Small intestine (tissue), 7 donors: ENCODE measurements at regions not wholly inside any gene's neighbourhood (a gene's known extent, or its start where the extent isn't known, plus 50 kb on each side); places are given as distances from the start of the nearest gene placed in this dataset.

Experiments
- DNase-seq, 2 donors: peaks; one replicate each; pipeline versions ENCODE4 v3.0.0 to v3.0.0-alpha.2; 2013
- FAIRE-seq: peaks from 2 replicates; lab custom pipeline; 2012; peaks lifted over from hg19 to GRCh38; lab: Jason Lieb, UNC
- H3K27ac ChIP-seq, 3 donors: one replicate each; pipeline ENCODE4 v1.5.1; 2013; ENCODE audit warnings: low read length in 2 of 3, mild to moderate bottlenecking in 2 of 3, control low read depth in 1 of 3, inconsistent platforms in 1 of 3, low read depth in 1 of 3, moderate library complexity in 1 of 3
- H3K27me3 ChIP-seq, 3 donors: one replicate each; pipeline ENCODE4 v1.6.1; 2013; ENCODE audit warnings: low read length in 3 of 3, inconsistent platforms in 1 of 3; ENCODE audit not compliant: control insufficient read depth in 3 of 3, insufficient read depth in 3 of 3
- H3K36me3 ChIP-seq, 3 donors: one replicate each; pipeline ENCODE4 v1.6.1; 2013; ENCODE audit warnings: low read length in 3 of 3, inconsistent platforms in 1 of 3, low read depth in 1 of 3, mild to moderate bottlenecking in 1 of 3, moderate library complexity in 1 of 3; ENCODE audit not compliant: control insufficient read depth in 3 of 3, insufficient read depth in 2 of 3
- H3K4me1 ChIP-seq, 3 donors: one replicate each; pipeline ENCODE4 v1.6.1; 2013; ENCODE audit warnings: low read length in 2 of 3, inconsistent platforms in 1 of 3, low read depth in 1 of 3, mild to moderate bottlenecking in 1 of 3, moderate library complexity in 1 of 3; ENCODE audit not compliant: control insufficient read depth in 3 of 3, insufficient read depth in 2 of 3
- H3K4me3 ChIP-seq, 3 donors: one replicate each; pipeline ENCODE4 v1.5.1; 2013; ENCODE audit warnings: low read length in 3 of 3, control low read depth in 1 of 3, inconsistent platforms in 1 of 3, low read depth in 1 of 3, mild to moderate bottlenecking in 1 of 3, moderate library complexity in 1 of 3
- H3K9me3 ChIP-seq, 2 donors: one replicate each; pipeline ENCODE4 v1.6.1; 2013; ENCODE audit warnings: low read depth in 1 of 2, low read length in 1 of 2; ENCODE audit not compliant: control insufficient read depth in 2 of 2, insufficient read depth in 1 of 2
- WGBS, 3 donors: extraction: QIAGEN DNeasy Blood & Tissue Kit; methylation state at CpG; one replicate each; pipeline ENCODE4 v1.1.7; 2013; 5-methylcytosine and 5-hydroxymethylcytosine counted together
- donor health status: healthy with polysubstance abuse.
- donor health status: control.
- donor health status: control.
- donor health status: Bipolar disorder and iron deficiency.
- donor health status: healthy.

DNA sequence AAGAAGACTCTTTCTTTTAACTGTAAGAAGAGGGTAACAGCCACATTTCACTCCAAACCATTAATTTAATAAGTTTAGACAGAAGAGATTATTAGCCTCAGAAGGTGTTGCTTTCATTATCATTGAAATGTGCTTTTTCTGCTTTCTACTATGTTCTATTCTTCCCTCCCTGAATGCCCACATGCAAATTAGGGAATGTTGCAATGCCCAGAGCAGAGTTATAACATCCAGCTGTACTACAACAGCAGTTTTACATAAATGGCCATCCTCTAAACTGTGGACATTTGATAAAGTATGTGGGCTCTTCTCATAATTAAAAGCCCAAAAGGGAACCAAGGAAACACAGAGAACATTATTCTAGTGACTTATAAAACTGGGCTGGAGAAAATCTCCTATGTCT is 82.2 kb upstream of the SOD1 start:
- no peaks in the 10 kb centered on the region for H3K4me1 ChIP-seq
- H3K36me3 ChIP-seq, result no peaks in the 10 kb centered on the region
- no peak for DNase-seq
- H3K9me3 ChIP-seq, result peaks cover 0 to 4% of the 10 kb centered on the region in 2 donors
- H3K4me3 ChIP-seq, result no peak overlapping the region
- peaks cover 0 to 2% (median 0%) of the 10 kb centered on the region in 3 donors for H3K27me3 ChIP-seq
- no peak for FAIRE-seq
- no peak overlapping the region for H3K27ac ChIP-seq

GRCh38 chr21:31576428-31576827 is 83.1 kb upstream of the SOD1 start:
- Histone ChIP-seq H3K36me3 (no peaks in the 10 kb centered on the region), H3K27ac (no peak overlapping the region), H3K4me1 (no peaks in the 10 kb centered on the region), H3K4me3 (no peak overlapping the region), H3K9me3 (peaks cover 0 to 4% of the 10 kb centered on the region in 2 donors), H3K27me3 (peaks cover 0 to 2% (median 0%) of the 10 kb centered on the region in 3 donors)
- no peak for DNase-seq
- 49 to 65% (median 62%) methylated on average over 6 of the region's 6 CpGs for WGBS, 3 donors
- no peak for FAIRE-seq

- FAIRE-seq (no peak), DNase-seq (no peak)
- no peak overlapping the region for H3K4me3 ChIP-seq
Measured at GRCh38 chr21:31573217-31573616, 86.3 kb upstream of the SOD1 start.

GRCh38 chr21:31571879-31572278 is 87.6 kb upstream of the SOD1 start:
- Histone ChIP-seq H3K9me3 (peaks cover 0 to 4% of the 10 kb centered on the region in 2 donors), H3K27ac (no peak overlapping the region), H3K4me1 (no peaks in the 10 kb centered on the region), H3K27me3 (peaks cover 0 to 2% (median 0%) of the 10 kb centered on the region in 3 donors), H3K4me3 (no peak overlapping the region), H3K36me3 (no peaks in the 10 kb centered on the region)
- DNase-seq, result no peak
- FAIRE-seq, result no peak
- 83 to 86% (median 83%) methylated on average over 4 of the region's 4 CpGs for WGBS, 3 donors

More at GRCh38 chr21:31573217-31573616, 86.3 kb upstream of the SOD1 start:
- no peaks in the 10 kb centered on the region for H3K4me1 ChIP-seq
- H3K36me3 ChIP-seq, result no peaks in the 10 kb centered on the region
- peaks cover 0 to 2% (median 0%) of the 10 kb centered on the region in 3 donors for H3K27me3 ChIP-seq
- 94 to 98% (median 98%) methylated on average over 2 of the region's 2 CpGs for WGBS, 3 donors
- peaks cover 0 to 4% of the 10 kb centered on the region in 2 donors for H3K9me3 ChIP-seq
- H3K27ac ChIP-seq, result no peak overlapping the region

GRCh38 chr21:31570824-31571566 is 88.5 kb upstream of the SOD1 start:
- H3K27me3 ChIP-seq, result peaks cover 0 to 2% (median 0%) of the 10 kb centered on the region in 3 donors
- DNase-seq, result no peak
- no peak for FAIRE-seq
- no peaks in the 10 kb centered on the region for H3K36me3 ChIP-seq
- H3K27ac ChIP-seq, result no peak overlapping the region
- H3K4me3 ChIP-seq, result no peak overlapping the region
- no peaks in the 10 kb centered on the region for H3K4me1 ChIP-seq
- WGBS, 3 donors, result 67 to 69% (median 67%) methylated on average over 8 of the region's 8 CpGs
- H3K9me3 ChIP-seq, result peaks cover 0 to 4% of the 10 kb centered on the region in 2 donors

- no peaks in the 10 kb centered on the region for H3K4me1 ChIP-seq
- WGBS, 3 donors, result 16 to 57% (median 49%) methylated on average over 7 of the region's 7 CpGs
- H3K36me3 ChIP-seq, result no peaks in the 10 kb centered on the region
- DNase-seq (no peak), FAIRE-seq (no peak)
- H3K27ac ChIP-seq, result no peak overlapping the region
- no peaks in the 10 kb centered on the region for H3K9me3 ChIP-seq
- no peaks in the 10 kb centered on the region for H3K27me3 ChIP-seq
- H3K4me3 ChIP-seq, result no peak overlapping the region
Measured at GRCh38 chr21:31566611-31567010, 92.9 kb upstream of the SOD1 start.

GRCh38 chr21:31566064-31566463 is 93.4 kb upstream of the SOD1 start:
- H3K9me3 ChIP-seq, result no peaks in the 10 kb centered on the region
- no peaks in the 10 kb centered on the region for H3K36me3 ChIP-seq
- no peak for DNase-seq
- H3K4me1 ChIP-seq, result no peaks in the 10 kb centered on the region
- FAIRE-seq, result no peak
- no peak overlapping the region for H3K27ac ChIP-seq
- no peaks in the 10 kb centered on the region for H3K27me3 ChIP-seq
- no peak overlapping the region for H3K4me3 ChIP-seq

DNA sequence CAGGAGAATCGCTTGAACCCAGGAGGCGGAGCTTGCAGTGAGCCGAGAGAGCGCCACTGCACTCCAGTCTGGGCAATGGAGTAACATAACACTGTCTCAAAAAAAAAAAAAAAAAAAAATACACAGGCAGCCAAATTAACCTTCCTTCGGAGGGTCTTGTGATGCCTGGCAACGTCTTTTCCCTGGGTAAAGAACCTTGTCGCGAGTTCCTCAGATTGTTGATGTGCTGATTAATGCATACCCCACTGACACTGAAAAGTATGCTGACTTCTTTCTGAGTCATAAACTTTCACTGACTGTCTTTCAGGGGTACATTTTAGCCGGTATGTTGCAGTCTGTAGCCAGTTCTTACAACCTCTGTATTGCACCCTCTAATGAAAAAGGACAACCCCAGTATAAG is 95.1 kb upstream of the SOD1 start:
- no peak overlapping the region for H3K4me3 ChIP-seq
- no peak for DNase-seq
- no peak overlapping the region for H3K27ac ChIP-seq
- H3K9me3 ChIP-seq, result no peaks in the 10 kb centered on the region
- no peaks in the 10 kb centered on the region for H3K4me1 ChIP-seq
- no peak for FAIRE-seq
- 68 to 80% (median 76%) methylated on average over 9 of the region's 9 CpGs for WGBS, 3 donors
- H3K27me3 ChIP-seq, result no peaks in the 10 kb centered on the region
- no peaks in the 10 kb centered on the region for H3K36me3 ChIP-seq

GRCh38 chr21:31560479-31560878 is 99.0 kb upstream of the SOD1 start:
- Histone ChIP-seq H3K36me3 (no peaks in the 10 kb centered on the region), H3K27me3 (peaks cover 6 to 18% (median 11%) of the 10 kb centered on the region in 3 donors), H3K9me3 (no peaks in the 10 kb centered on the region), H3K4me3 (no peak overlapping the region), H3K4me1 (peaks cover 0 to 4% (median 0%) of the 10 kb centered on the region in 3 donors), H3K27ac (no peak overlapping the region)
- 92 to 95% (median 93%) methylated on average over 6 of the region's 6 CpGs for WGBS, 3 donors
- no peak for FAIRE-seq
- no peak for DNase-seq
